Hematopoietic multipotent progenitor cell treated with erythropoietin and hydrocortisone succinate and interleukin-3 and kit ligand, for 8 days (in vitro differentiated cells): ENCODE measurements at regions not wholly inside any gene's neighbourhood (a gene's known extent, or its start where the extent isn't known, plus 50 kb on each side); places are given as distances from the start of the nearest gene placed in this dataset.
A peak's percentile ranks its signal among the peaks of the same experiment; 100 is the strongest.

Experiments
- DNase-seq: peaks from one replicate; pipeline ENCODE4 v3.0.0-alpha.2; 2015

DNA sequence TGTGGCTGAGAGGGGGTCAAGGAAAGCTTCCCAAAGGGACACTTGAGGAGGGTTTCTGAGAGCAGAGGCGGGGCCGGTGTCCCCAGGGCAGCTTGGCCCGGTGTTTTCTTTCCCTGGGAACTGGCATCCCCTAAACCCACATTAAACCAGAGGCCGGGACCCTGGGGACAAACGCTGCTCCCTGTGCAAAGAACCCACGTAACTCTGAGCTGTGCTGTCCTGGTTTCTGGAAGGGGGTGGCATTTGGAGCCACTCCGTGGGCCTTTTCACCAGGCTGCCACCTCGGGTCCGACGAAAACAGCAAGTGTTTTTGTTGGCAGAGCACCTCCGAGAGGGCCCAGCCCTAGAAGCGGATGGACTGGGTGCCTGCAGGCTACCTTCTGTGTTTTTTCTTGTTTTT is 100.2 kb upstream of the ANO1 start:
- no peak for DNase-seq

DNA sequence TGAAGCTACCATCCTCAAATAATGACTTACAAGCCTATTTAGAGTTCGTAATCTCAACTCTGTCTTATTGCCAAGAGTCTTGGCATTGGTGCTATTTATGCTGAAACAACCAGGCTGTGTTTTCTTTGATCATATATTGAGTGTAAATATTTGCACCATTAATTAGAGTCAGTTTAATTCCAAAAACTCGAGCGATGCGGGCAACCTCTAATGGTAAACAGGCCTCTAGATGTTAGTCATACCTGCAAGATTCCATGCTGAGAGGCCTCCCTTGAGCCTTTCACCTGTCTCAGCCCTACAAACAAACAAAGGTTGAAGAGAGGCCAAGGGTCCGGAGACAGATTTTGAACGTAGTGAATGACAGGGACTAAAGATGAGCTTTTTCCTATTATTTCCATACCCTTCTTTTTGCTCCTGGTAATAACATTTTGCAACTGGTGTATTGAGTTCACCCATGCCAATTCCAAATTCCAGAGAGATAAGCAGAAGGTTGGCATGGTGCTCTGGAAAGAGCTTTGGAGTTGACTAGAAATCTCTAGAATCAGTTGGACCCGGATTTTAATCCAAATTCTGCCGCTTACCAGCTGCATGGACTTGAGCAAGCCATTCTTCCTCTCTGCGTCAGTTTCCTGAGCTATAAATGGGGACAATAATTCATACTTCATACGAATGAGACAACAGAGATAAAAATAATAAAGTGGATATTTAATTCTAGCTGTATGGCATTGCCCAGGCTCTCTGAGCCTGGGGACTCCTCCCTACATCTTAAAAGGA is 99.1 kb upstream of the ANO1 start:
- DNase-seq: no peak

DNA sequence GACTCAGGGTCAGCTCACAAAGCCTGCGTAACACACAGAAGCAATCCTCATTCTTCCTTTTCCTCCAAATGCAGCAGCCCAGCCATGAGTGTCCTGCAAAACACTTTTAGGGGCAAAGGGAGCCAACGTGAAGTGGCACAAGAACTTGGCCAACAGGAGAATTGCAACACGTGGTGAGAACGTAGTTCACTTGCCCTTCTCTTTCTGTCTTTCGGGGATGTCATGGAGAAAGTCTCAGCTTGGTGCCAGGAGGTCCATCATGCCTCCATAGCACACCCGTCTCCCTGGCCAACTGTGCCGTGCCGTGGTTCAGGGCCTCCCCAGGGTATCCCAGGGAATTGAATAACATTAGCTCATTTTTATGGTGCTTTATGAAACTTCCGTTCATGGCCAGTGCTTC is 98.5 kb upstream of the ANO1 start:
- no peak for DNase-seq

DNA sequence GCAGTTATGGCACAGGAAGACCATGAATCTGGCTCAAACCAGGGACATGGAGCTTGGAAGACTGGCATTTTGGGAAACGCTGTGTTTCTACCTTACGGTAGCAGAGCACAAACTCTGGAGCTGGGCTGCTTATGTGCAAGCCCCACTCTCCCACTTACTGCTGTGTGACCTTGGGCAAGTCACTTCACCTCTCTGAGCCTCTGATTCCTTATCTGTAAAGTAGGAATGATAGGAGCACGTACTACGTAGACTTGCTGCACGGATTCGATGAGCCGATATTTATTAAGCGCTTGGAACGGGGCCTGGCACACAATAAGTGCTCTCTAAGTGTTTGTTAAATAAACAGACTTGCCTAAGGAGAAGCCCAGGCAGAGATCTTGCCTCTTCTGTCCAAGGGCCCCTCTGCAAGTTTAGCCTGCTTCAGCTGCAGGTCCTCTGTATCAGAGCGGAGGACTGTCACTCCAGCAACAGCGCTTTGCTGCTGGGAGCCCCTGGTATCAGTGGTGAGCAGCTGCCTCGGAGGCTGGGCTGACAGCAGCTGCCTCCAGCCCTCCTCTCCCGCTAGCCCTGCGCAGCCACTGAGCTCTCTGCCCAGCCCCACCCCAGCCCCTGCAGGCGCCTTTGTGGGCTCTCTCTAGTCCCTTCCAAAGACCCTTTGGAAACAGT is 96.9 kb upstream of the ANO1 start:
- peak; percentile 77 for DNase-seq

DNA sequence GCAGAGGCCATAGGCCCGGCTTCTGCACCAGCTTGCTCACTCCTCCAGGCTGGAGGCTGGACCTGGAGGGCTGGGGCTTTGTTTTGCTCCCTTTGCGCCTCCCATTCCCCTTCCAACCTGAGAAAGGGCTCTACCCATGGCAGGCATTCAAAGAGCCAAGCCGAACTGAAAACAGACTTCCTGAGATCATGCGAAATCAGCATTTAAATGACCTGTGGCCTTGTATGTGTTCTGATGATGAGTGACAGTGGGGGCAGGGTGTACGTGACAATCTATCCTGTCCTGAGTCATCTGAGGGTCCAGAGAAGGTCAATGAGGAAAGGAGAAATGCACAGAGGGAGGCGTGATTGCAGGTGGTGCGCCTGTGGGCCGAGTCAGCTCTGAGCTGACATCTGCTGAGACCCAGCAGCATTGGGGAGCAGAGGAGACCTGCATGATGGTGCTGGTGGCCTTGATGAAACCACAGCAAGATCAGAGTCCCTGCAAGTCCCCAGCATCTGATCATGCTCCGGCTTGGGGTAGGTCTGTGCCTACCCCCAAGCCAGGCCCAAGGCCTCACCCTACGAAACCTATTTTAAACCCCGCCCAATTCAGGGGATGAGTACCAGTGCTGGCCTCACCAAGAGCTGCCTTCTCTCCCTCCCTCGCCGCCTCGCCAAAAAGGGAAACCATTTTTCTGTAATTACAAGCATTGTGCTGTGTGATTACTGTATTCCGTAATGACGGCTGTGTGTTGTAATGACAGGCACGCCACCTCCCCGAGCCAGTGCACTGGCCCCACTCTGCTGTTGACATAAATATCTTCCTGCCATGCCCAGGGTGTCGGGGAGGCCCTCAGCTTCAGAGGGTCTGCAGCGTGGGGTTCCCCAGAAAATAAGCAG is 95.2 kb upstream of the ANO1 start:
- DNase-seq: no peak

DNA sequence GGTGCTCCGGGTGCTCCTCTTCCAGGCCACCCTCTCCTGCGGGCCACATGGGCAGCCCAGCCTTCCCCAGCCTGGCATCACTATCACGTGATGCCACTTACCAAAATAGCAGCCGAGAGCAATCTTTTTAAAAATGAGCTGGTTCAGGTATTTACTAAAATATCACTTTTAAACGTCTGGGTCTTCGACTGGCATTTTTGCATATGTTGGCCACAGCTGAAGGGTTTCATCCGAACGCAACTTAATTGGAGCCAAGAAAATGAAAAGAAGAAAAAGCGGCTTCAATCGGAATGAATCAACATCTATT is 94.6 kb upstream of the ANO1 start:
- no peak for DNase-seq

DNA sequence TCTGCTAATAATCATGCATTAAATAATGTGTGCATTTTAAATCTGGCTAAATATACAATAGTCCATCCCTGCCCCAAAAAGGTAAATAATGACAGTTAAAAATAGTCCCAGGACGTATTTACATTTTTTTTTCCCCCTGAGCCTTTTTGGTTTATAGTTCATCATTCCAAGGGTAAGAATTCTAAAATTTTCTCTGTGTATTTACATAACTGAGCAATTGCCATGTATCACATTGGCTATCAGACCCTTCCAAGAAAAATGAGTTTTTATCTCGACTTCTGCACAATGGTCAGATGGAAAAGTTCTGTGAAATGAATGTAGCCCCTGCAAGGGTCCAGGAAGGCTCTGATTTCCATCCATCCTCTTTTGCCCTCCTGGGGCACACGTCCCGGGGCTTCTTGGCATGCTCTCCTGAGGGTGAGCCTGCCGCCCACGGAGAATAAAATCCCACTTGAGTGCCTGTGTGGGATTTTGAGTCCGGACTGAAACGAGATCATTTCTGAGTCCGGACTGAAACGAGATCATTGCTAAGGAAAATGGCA is 94.1 kb upstream of the ANO1 start:
- DNase-seq: no peak

DNA sequence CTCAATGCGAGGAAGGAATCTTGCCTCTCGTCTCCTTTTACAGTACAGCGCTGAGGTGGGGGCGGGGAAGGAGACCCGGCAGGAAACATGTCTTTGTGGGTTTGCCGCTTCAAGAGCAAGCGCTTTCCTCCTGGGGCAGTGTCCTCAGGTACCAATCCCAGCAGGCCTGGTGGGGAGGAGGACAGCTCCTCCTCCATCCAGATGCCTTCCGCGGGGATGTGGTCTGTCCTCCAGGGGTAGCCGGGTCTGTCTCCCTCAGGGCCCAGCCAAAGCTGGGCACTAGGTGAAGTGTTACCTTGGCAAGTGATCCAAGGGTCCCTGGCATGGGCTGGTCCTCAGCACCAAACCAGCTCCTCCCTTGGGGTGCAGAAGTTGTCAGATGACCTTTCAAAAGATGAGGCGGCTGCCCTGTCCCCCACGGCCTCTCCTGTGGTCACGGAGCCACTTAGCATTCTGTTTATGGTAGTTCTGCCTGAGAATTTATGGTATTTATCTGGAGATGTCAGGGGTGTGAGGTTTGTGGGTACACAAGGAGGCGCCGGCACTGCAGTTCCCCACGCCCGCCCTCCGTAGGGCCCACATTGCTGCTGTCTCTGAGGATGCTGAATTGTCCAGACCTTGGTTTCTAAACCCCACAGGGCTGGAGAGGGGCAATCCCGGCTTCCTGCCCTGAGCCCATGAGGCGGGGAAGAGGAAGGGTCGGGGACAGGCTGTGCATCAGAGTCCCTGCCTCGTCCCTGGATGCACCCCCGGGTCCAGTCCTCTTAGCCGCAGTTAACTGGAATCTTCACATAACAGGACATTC is 93.5 kb upstream of the ANO1 start:
- DNase-seq: no peak

DNA sequence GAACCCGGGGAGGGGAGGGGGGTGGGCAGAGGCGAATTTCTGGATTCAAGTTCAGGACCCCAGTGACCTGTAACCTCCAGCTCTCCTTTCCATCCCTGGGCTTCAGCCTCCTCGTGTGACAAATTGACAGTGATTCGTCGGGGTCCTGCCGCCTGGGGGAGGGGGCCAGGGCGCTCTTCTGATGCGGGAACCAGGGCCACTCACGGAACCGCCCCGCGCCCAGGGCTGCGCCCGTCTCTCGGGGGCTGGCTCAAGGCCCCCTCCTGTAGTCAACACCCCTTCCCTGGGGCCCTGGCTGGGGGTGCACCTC is 92.8 kb upstream of the ANO1 start:
- DNase-seq: no peak

DNA sequence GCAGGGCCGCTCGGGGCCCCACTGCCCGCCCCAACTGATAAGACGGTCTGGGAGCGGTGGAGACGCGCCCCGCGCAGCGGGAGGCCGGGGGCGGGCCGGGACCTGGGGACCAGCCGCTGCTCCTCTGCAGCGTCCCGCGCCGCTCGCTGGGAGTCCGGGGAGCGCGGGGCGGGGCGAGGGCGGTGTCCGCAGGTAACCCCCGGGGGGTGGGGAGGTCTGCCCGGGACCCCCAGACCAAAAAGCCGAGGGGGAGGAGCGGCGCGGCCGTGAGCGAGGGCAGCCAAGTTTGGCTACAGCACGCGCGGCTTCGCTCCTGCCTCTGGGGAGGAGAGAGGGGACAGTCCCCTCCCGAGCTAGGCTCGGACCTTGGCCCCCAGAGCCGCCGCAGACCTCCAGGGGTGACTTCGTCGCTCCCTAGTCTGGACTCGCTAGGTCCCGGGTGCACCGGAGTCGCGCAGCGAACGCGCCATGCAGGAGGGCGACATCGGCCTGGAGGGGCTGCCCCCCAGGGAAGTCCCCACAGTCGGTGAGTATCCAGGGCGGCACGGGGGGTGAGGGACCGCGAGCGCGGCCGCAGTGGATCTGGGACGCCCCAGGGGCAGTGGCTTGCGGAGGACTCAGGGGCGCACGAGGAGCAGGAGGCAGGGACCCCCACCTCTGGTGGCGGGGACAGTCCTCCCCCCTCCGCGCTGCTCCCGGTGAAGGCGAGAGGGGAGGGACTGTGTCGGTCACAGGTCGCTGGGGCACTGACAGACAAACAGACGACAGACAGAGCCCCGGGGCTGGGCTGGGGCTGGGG is 92.3 kb upstream of the ANO1 start:
- DNase-seq: no peak

DNA sequence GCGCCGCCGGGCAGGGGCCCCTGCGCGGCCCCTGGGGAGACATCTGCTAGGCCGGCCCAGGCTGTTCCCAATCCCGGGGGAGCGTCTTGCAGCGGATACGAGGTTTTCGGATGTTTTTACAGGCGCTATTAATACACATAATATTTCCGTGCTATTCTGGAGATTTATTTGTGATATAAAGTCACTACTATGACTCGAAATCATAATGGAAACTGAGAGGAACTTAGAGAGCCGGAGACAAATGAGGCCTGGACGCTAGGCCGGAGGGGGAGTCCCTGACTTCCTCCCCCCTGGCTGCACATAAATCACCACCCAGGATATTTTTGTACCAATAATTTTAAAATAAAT is 91.7 kb upstream of the ANO1 start:
- DNase-seq: no peak

DNA sequence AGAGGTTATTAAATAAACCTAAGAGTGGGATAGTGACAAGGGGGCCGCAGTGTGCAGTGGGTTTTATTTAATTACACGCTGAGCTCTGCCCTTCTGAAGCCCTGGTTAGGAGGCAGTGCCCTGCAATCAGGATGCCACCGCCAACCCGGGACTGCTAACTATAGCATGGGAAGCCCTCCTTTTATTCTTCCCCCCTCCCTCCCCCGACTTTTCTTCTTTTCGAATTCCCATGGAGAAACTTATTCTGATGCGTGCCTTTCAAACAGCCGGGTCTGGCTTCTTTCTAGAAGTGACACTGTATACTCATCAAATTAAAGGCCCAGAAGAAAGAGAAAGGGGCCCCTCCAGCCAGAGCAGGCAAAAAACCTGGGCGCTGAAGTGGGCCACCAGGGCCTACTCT is 91.3 kb upstream of the ANO1 start:
- DNase-seq: no peak

DNA sequence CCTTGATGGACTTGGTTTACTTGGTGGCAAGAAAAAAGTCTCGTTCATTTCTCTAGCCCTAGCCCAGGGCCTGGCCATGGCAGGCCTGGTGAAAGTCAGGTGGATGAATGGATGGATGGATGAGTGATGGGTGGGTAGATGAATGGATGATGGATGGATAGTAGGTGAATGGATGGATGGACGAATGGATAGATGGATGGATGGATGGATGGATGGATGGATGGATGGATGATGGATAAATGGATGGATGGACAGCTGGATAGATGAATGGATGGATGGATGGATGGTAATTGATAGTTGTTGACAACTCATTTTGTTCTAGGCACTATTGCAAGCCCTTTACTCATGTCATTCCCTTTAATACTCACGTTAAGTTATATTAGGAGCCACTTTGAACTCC is 86.1 kb upstream of the ANO1 start:
- no peak for DNase-seq

DNA sequence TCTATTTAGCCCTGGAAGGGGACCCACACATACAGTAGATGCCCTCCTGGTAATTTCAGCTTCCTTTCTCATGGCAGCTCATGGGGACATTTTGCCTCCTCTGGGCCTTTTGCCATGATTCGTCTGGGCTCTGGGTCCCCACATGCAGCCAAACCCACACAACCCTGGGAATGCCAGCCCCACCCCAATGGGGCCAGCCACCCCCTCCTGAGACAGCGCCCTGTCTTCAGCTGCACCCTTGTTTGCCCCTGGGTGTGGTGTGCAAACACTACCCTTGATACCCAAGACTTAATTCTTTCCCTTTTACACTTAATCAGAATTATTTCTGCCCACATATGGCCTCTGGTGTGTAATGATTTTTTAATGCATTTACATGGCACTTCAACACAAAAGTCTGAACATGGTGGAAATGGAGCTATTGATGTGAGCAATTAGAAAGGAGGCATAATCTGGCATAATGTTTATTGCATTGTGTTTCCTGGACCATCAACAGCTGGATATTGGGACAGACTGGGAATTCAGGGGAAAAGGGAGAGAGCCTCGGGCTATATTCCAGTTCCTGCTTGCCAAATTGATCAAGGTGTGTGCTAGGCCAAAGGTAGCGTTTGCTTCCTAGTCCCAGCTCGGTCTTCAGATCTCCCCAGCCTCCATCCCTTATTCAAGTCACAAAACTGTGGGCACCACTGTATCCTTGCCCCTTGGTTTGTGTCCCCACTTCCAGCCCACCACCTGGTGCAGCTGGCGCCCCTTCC is 85.0 kb upstream of the ANO1 start:
- no peak for DNase-seq

DNA sequence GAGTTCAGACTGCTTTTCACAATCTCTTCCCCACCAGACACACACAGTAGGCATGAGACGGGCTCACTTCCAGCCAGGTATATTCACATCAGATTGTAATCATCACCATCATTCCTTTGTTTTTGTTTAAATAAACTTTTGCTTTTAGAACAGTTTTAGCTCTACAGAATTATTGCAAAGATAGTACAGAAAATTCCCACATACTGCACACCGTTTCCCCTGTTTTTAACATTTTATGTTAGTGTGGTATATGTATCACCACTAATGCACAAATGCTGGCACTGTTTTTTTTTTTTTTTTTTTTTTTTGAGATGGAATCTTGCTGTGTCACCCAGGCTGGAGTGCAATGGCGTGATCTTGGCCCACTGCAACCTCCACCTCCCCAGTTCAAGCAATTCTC is 83.3 kb upstream of the ANO1 start:
- DNase-seq: no peak

DNA sequence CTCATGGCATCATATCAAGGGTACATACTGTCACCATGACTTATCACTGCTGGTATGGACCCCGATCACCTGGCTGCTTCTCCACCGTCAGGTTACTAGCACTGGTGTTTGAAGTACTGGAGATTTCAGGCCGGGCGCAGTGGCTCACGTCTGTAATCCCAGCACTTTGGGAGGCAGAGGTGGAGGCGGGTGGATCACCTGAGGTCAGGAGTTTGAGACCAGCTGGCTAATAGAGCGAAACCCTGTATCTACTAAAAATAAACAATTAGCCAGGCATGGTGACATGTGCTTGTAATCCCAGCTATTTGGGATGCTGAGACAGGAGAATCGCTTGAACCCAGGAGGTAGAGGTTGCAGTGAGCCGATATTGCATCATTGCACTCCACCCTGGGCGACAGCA is 82.4 kb upstream of the ANO1 start:
- DNase-seq: no peak

DNA sequence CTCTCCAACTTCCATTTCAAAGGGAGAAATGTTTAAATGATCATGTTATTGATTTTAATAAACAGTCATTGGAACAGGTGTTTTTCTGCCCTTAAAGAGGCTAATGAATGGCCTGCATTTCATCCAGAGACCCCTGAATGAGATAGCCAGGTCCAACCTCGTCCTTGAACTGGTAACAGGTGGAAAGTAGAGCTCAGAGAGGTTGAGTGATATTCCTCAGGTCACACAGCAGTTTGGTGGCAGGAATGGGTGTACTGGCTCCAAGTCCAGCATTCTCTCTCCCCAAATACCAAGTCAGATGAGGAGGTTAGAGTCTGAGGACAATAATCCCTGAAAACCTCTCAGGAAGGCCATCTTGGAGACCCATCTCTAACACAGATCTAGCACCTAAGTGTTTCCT is 81.7 kb upstream of the ANO1 start:
- DNase-seq: no peak

DNA sequence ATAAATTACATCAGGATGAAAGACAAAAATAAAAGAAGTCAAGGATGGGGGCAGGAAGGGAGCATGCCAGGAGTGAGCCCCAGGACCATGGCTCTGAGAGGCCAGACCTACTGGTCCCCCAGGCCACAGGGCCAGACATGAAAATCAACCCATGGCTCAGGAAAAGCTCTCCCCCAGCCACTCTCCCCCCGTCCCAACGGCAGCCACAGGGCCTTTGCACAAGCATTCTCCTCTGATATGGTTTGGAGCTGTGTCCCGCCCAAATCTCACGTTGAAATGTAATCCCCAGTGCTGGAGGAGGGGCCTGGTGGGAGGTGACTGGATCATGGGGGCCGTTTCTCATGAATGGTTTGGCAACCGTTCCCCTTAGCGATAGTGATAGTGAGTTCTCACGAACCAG is 80.8 kb upstream of the ANO1 start:
- DNase-seq: no peak

DNA sequence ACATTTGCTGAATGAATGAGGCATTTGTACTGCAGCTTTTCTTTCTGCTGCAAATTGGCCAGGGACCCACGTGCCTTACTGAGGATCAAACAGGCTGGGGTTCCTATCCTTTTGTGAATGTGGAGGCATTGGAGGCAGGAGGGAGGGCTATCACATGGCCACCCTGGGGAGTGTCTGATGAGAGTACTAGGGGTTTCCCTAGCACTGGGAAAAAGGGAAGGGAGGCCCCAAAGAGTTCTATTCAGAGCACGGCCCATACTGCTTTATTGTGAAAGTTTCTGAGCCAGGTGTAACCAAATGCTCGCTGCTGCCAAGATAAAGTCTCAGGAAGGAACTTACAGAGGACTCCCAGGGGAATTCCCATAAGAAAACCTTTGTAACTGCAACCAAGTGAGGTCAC is 78.4 kb upstream of the ANO1 start:
- no peak for DNase-seq

DNA sequence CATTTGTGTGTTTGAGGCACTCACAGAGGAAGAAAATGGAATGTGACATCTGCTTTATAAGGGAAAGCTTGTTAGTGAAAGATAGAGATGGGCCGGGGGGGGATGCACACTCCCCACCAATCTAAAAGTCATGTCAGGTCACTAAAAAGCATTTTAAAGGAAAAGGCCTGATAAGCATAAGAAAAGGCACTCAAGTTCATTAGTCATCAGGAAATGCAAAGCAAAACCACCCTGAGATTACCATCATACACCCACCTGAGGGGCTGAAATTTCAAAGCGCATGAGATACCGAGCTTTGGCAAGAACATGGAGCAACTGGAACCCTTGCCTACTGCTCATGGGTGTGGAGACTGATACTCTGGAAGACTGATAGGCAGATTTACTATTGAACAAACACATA is 77.9 kb upstream of the ANO1 start:
- no peak for DNase-seq

DNA sequence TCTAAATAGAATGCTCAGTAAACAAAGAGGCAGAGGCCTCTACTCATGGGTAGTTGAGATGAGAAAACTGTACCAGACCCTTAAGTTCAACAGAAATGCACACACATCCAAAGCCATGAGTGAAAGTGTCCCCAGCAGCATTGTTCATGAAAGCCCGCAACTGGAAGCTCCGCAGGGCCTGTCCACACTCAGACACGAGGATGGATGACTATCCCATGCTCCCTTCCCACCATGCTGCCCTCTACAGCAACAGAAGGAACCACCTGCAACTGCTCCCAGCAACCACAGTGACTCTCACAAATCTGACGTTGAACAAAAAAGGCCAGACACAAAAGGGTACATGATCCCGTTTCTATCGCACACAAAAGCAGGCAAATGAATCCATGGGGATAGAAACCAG is 76.9 kb upstream of the ANO1 start:
- no peak for DNase-seq

DNA sequence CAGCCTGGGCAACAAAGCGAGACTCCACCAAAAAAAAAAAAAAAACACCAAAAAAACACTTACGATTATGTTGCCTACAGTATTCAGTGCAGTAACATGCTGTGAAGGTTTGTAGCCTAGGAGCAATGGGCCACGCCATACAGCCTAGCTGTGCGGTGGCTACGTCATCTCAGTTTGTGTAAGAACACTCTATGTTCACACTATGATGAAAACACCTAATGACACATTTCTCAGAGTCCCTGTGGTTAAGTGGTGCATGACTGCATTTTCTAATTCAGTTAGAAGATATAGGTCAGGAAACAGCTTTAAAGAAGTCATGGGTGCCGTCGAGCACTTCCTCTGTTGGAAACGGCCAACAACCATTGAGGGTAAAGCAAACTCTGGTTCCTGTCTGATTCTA is 75.7 kb upstream of the ANO1 start:
- DNase-seq: no peak
